ENCODE measurements at regions not wholly inside any gene's neighbourhood (a gene's known extent, or its start where the extent isn't known, plus 50 kb on each side); places are given as distances from the start of the nearest gene placed in this dataset.

- Histone ChIP-seq H4K91ac (replicated peaks; ENCODE audit: insufficient read length, low read length) (no peak overlapping the region), H3K9me3 (ENCODE audit: insufficient read depth in 2 of 2, low read depth in 1 of 2, low read length in 1 of 2) (no peaks in the 10 kb centered on the region), H2AK5ac (ENCODE audit: low read depth, low read length) (no peak overlapping the region), H3K4ac (replicated peaks; ENCODE audit: insufficient read length, low read depth, low read length) (no peak overlapping the region), H3K27ac (ENCODE audit: low read depth, low read length) (no peak overlapping the region), H3K27me3 (replicated peaks in 1 of 4; ENCODE audit: control insufficient read depth in 3 of 4, extremely low read depth in 1 of 4, insufficient read depth in 3 of 4, low read length in 3 of 4) (no peaks in the 10 kb centered on the region; a peak in 1 of 7 replicates), H4K5ac (ENCODE audit: insufficient read length, low read depth, low read length) (no peak overlapping the region), H2BK20ac (ENCODE audit: low read length) (no peak overlapping the region), H3K23me2 (ENCODE audit: low read depth, low read length) (no peaks in the 10 kb centered on the region), H3K9ac (replicated peaks in 1 of 4; ENCODE audit: extremely low read depth in 1 of 4, low read depth in 3 of 4, low read length in 3 of 4) (no peak overlapping the region), H2BK120ac (replicated peaks; ENCODE audit: low read depth, low read length) (no peak overlapping the region), H4K8ac (ENCODE audit: extremely low read depth, insufficient read depth, low read length) (no peak overlapping the region), H3K56ac (replicated peaks; ENCODE audit: insufficient read length, low read depth, low read length) (no peak overlapping the region), H3K79me2 (ENCODE audit: control insufficient read depth in 1 of 2, insufficient read depth in 2 of 2, low read length in 2 of 2) (no peaks in the 10 kb centered on the region), H2AFZ (ENCODE audit: low read length) (no peak overlapping the region), H3K36me3 (ENCODE audit: control insufficient read depth in 2 of 4, insufficient read depth in 4 of 4, low read length in 3 of 4) (no peaks in the 10 kb centered on the region), H4K20me1 (replicated peaks in 1 of 2; ENCODE audit: control insufficient read depth in 1 of 2, insufficient read depth in 2 of 2, low read length in 2 of 2) (no peaks in the 10 kb centered on the region), H2BK12ac (ENCODE audit: low read depth, low read length) (no peak overlapping the region), H2BK5ac (ENCODE audit: low read depth, low read length) (no peak overlapping the region), H3K23ac (ENCODE audit: insufficient read length) (no peak overlapping the region), H3K4me3 (ENCODE audit: extremely low read depth in 1 of 4, insufficient read depth in 2 of 4, low read depth in 3 of 4, low read length in 4 of 4) (no peak overlapping the region), H2BK15ac (ENCODE audit: low read length) (no peak overlapping the region), H3K79me1 (ENCODE audit: low read depth, low read length) (no peaks in the 10 kb centered on the region), H3K14ac (ENCODE audit: insufficient read length) (no peak overlapping the region), H3K4me1 (replicated peaks in 1 of 4; ENCODE audit: control insufficient read depth in 3 of 4, insufficient read depth in 4 of 4, low read length in 3 of 4) (peaks cover 0 to 2% (median 0%) of the 10 kb centered on the region in 4 experiments; a peak in 3 of 7 replicates), H3K4me2 (ENCODE audit: insufficient read depth in 1 of 2, low read depth in 2 of 2, low read length in 2 of 2) (no peak overlapping the region), H3K18ac (ENCODE audit: extremely low read depth, low read length) (no peak overlapping the region)
- POLR2A ChIA-PET (ENCODE audit: partially characterized antibody) = no interaction called here
- 89% methylated on average over 5 of the region's 5 CpGs; no CpG with 5 or more reads in 1 of the 2 experiments for WGBS, 2 experiments (ENCODE audit: extremely low coverage in 1 of 2, insufficient coverage in 1 of 2, insufficient read length in 1 of 2, insufficient replicate concordance in 2 of 2, low coverage in 1 of 2, low lambda C conversion rate in 2 of 2, missing lambda C conversion rate in 1 of 2)
- FAIRE-seq (no peak), DNase-seq (ENCODE audit: low read depth in 1 of 2, low spot score in 2 of 2) (no peak)
- CTCF ChIA-PET (ENCODE audit: partially characterized antibody) = interaction anchor here (1.2 to 5.2 kb wide), 3 partner anchors 11 to 64 kb away, joined by 4 to 48 read pairs (median 7); no protein-coding TSS in a partner anchor
- TF ChIP-seq USF2 (IDR thresholded peaks at IDR 0.05; ENCODE audit: low read length) (no peak), SRF (IDR thresholded peaks at IDR 0.05; ENCODE audit: low read depth, low read length) (no peak), ZNF274 (IDR thresholded peaks at IDR 0.05; ENCODE audit: borderline replicate concordance, extremely low read depth, low read length) (no peak), ATF3 (IDR thresholded peaks at IDR 0.05; ENCODE audit: insufficient read depth, low read depth, low read length) (no peak), RAD21 (IDR thresholded peaks at IDR 0.05 in 1 of 2, conservative IDR thresholded peaks at IDR 0.05 in 1 of 2; ENCODE audit: low read depth in 2 of 2, low read length in 2 of 2) (no peak), E2F6 (IDR thresholded peaks at IDR 0.05) (no peak), EGR1 (IDR thresholded peaks at IDR 0.05; ENCODE audit: borderline replicate concordance, low read depth, low read length) (no peak), CEBPB (IDR thresholded peaks at IDR 0.05; ENCODE audit: low read depth, low read length) (no peak), CTCF (IDR thresholded peaks at IDR 0.05; ENCODE audit: control extremely low read depth in 1 of 3, insufficient read depth in 1 of 3, low read depth in 1 of 3, low read length in 3 of 3) (no peak)
These were observed 365.4 kb upstream of the DUSP10 start for GRCh38 chr1:222107267-222107666.

Data from H1 (cell line).